ENCODE measurements at regions not wholly inside any gene's neighbourhood (a gene's known extent, or its start where the extent isn't known, plus 50 kb on each side); places are given as distances from the start of the nearest gene placed in this dataset.
A peak's percentile ranks its signal among the peaks of the same experiment; 100 is the strongest.
"Not testable (repeated sequence)": the region's sequence is repeated elsewhere in the genome, so short reads cannot be mapped to it uniquely, and the experiment has no call there.

DNA sequence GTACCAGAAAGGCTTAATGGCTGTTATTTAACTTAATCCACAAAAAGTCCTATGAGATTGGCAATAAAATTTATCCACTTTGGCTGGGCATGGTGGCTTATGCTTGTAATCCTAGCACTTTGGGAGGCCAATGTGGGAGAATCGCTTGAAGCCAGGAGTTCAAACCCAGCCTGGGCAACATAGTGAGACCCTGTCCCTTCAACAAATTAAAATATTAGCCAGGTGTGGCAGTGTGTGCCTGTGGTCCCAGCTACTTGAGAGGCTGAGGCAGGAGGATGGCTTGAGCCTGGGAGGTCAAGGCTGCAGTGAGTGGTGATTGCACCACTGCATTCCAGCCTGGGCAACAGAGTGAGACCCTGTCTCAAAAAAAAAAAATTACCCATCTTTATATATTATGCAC is 193.4 kb upstream of the GATA6 start:
- not testable (repeated sequence) for DNase-seq; H3K27me3 Mint-ChIP-seq; H3K4me1 Mint-ChIP-seq; H3K36me3 Mint-ChIP-seq; H3K27ac Mint-ChIP-seq; H3K4me3 Mint-ChIP-seq; H3K9me3 Mint-ChIP-seq; ATAC-seq (replicated peaks)

DNA sequence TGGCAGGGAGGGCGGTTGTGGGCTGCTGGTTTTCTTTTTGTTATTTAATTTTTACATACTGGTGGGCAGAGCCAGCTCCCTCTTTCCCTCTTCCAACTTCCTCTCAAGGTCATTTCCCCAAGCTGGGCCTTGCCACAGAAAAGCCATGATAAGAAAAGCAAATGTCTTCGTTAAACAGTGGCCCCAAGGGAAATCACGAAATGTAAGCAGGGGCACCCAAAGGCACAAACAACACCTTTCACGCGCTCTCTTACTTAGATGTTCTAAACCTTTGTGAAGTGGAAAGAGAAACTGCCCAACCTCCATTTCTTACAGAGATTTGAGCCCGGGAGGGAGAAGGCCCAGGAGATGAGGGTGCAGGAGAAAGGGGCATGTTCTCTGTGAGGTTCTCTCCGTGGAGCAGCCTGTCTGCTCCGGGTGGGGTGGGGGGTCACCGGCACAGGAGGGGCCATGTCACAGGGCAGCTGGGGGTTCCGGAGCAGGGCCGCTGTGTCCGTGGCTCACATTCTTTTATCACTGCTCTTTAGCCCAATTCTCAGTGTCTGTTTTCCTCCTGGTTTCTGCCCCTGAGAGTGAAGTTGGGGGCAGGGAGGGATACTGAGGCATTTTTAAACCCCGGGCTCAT is 190.7 kb upstream of the GATA6 start:
- Mint-ChIP-seq H3K27ac (no peak overlapping the region), H3K4me3 (no peak overlapping the region), H3K4me1 (no peaks in the 10 kb centered on the region), H3K27me3 (no peaks in the 10 kb centered on the region), H3K9me3 (peaks cover 0 to 3% of the 10 kb centered on the region in 2 donors), H3K36me3 (no peaks in the 10 kb centered on the region)
- DNase-seq (no peak), ATAC-seq (replicated peaks) (no peak)

DNA sequence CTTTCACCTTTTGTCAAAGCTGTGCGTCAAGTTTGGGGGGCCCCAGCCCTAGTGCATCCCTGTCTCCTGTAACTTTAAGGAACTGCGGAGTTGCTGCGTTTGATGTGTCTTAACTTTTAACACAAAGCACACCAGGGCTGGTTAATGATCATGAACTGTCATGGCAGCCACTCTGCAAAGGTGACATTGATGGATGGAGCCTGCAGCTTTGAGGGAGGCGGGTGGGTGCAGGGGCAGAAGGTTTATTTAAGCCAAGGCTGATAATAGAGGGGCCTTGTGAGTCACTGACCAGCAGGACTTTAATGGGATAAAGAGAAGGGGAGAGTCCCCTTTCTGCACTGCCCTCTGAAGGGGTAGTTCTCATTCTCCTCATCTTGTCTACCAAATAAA is 190.2 kb upstream of the GATA6 start:
- DNase-seq (no peak), ATAC-seq (replicated peaks) (no peak)
- Mint-ChIP-seq H3K36me3 (no peaks in the 10 kb centered on the region), H3K4me1 (no peaks in the 10 kb centered on the region), H3K4me3 (no peak overlapping the region), H3K27me3 (no peaks in the 10 kb centered on the region), H3K27ac (no peak overlapping the region), H3K9me3 (peaks cover 0 to 3% of the 10 kb centered on the region in 2 donors)

DNA sequence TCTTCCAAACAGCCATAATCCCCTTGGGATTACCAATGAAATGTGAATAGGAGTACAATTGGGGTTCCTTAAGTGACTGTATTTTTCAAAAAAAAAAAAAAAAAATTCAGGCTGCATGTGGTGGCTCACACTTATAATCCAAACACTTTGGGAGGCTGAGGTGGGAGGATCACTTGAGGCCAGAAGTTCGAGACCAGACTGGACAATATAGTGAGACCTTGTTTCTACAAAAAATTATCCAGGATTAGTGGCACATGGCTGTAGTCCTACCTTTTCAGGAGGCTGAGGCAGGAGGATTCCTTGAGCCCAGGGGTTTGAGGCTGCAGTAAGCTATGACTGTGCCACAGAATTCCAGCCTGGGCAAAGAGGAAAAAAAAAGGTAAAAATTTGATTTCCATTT is 189.6 kb upstream of the GATA6 start:
- H3K27me3 Mint-ChIP-seq = no peaks in the 10 kb centered on the region
- H3K4me3 Mint-ChIP-seq = no peak overlapping the region
- no peaks in the 10 kb centered on the region for H3K36me3 Mint-ChIP-seq
- no peak overlapping the region for H3K27ac Mint-ChIP-seq
- ATAC-seq (replicated peaks) (no peak), DNase-seq (no peak)
- H3K9me3 Mint-ChIP-seq = peaks cover 0 to 3% of the 10 kb centered on the region in 2 donors
- no peaks in the 10 kb centered on the region for H3K4me1 Mint-ChIP-seq

DNA sequence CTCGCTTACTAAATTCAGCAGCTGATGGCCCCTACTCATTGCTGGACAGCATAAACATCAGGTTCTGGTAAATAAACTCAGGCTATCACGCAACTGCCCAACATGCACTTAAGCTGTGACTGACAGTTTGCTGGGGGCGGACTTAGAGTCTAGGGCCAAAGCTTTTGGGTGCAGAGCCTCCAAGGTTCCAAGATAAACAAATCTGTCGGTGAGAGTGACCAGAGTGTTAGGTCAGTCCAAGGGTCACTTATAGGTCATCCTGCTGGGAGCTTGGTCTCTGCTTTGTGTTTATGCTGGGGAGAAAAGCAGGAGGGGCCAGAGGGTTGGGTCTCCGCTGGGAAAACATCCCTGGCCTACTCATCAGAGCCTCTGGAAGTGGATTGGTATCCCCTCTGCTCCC is 188.6 kb upstream of the GATA6 start:
- Mint-ChIP-seq H3K36me3 (no peaks in the 10 kb centered on the region), H3K4me3 (no peak overlapping the region), H3K27me3 (no peaks in the 10 kb centered on the region), H3K4me1 (no peaks in the 10 kb centered on the region), H3K9me3 (peaks cover 0 to 3% of the 10 kb centered on the region in 2 donors), H3K27ac (no peak overlapping the region)
- DNase-seq (no peak), ATAC-seq (replicated peaks) (no peak)

DNA sequence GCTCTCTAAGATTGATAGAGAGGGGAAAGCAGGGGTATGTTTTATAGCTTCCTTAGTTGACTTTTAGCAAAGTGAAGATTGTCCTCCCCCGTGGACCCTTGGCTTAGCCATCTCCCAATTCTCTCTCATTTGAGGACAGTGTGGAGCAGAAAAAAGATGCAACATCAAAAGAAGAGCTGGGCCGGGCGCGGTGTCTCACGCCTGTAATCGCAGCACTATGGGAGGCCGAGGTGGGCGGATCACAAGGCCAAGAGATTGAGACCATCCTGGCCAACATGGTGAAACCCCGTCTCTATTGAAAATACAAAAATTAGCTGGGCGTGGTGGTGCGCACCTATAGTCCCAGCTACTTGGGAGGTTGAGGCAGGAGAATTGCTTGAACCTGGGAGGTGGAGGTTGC is 187.9 kb upstream of the GATA6 start:
- not testable (repeated sequence) for H3K27ac Mint-ChIP-seq; DNase-seq; H3K36me3 Mint-ChIP-seq; H3K9me3 Mint-ChIP-seq; H3K4me1 Mint-ChIP-seq; H3K4me3 Mint-ChIP-seq; H3K27me3 Mint-ChIP-seq; ATAC-seq (replicated peaks)

DNA sequence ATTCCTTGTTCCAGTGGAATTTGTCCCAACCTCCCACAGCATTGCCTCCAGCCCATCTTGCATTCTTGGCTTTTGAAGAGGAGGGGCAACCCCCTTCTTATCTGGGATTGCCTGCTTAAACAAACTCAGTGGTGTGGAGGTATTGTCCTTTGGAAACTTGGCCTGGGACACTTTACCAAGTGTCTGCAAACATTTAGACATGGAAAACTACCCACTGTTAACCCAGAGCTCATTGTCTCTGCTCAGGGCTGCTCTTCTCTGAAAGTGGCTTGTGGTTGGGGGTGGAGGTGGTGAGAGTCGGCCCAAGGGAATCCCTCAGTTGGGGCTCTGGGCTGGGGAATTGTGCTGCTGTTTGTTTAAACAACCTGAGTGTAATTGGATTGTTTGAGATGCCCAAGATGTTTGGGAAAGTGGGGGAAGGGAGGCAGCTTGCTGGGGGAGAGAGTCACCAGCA is 178.3 kb upstream of the GATA6 start:
- DNase-seq (no peak), ATAC-seq (replicated peaks) (no peak)
- Mint-ChIP-seq H3K4me1 (no peaks in the 10 kb centered on the region), H3K27ac (no peak overlapping the region), H3K27me3 (peaks cover 0 to 11% of the 10 kb centered on the region in 2 donors), H3K36me3 (no peaks in the 10 kb centered on the region), H3K4me3 (no peak overlapping the region), H3K9me3 (no peaks in the 10 kb centered on the region)

DNA sequence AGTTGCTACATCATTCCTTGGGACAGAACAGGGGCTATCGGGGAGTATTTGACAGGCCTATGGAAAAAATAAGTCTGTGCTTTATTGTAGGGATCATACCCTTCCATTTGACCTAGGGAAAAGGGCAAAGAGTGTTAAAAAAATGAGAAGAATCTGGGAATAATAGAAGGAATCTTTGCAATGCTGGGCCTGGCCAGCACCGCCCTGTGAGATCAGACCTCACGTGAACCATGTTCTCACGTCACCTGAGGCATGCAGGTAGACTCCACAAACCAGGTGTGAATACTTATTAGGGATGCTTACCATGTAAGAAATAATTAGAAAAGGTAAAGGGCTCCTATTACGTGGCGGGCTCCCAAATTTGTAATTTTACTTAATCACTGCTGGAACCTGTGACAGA is 177.5 kb upstream of the GATA6 start:
- H3K9me3 Mint-ChIP-seq = no peaks in the 10 kb centered on the region
- H3K4me1 Mint-ChIP-seq = no peaks in the 10 kb centered on the region
- no peak overlapping the region for H3K4me3 Mint-ChIP-seq
- peaks cover 0 to 11% of the 10 kb centered on the region in 2 donors for H3K27me3 Mint-ChIP-seq
- no peaks in the 10 kb centered on the region for H3K36me3 Mint-ChIP-seq
- H3K27ac Mint-ChIP-seq = no peak overlapping the region
- DNase-seq (no peak), ATAC-seq (replicated peaks) (no peak)

DNA sequence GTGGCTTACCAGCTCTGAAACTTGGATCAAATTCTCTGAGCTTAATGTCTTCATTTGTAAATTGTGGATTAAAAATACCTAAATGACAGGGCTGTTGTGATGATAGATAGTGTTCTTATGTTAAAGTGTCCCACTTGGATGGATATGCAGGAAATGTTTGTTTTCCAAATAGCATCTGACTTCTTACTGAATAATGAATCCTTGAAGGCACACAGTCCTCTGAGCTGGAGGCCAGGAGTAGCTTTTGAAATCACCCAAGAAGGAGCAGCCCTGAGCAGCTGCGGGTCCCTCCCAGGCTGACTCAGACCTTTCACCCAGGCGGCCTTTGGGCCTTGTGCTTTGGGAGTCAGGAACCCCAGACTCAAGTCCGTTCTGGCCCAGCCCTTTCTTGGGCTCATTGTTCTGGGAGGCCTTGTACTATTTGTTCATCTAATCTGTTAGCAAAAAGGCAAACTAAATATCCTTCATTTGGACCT is 173.0 kb upstream of the GATA6 start:
- DNase-seq = no peak
- Mint-ChIP-seq H3K4me1 (peaks cover 3 to 5% of the 10 kb centered on the region in 2 donors), H3K36me3 (no peaks in the 10 kb centered on the region), H3K4me3 (no peak overlapping the region), H3K27ac (no peak overlapping the region), H3K9me3 (no peaks in the 10 kb centered on the region), H3K27me3 (peaks cover 6 to 11% of the 10 kb centered on the region in 2 donors)
- ATAC-seq (replicated peaks) = no peak

DNA sequence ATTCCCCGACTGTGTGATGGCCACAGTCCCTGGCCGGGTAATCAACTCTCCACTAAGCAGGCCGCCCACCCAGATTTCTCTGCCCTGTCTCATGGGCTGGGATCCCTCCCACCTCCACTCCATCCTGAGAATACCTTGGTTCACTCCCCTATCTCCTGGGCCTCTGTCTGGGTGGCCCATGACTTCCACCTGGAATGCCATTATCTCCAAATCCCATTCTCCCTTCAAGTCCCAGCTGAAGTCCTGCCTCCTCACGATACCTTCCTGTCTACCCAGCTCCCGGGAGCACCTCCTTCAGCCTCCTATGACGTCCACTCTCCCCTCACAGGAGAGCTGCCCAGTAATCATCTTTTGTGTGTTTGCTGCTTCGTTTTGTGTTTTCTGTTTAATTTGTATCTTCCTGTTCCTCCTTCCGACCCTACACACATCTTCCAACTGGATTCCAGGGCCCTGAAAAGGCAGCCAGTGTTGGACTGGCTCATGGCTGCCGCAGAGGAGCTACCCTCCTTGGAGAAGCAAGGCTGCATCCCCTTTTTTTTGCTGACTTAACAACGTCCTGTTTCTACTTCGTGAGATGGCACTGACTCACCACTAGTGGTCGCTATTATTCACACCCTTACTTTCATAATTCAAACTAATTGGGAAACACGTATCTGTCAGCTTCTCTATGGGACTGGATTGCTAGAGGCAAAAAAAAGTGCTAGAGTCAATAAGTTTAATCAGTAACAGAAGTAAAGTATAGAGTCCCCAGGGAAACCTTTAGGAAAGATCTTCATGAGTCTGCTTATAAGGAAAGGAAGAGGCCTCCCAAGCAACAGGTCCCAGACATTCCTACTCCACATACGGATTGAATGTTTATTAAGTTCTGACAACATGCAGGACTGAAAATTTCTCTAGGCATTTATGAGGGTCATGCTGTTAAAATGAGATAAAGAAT is 171.9 kb upstream of the GATA6 start:
- DNase-seq (no peak), ATAC-seq (replicated peaks) (peak; percentile 61 to 70)
- Mint-ChIP-seq H3K9me3 (peaks cover 0 to 1% of the 10 kb centered on the region in 2 donors), H3K27ac (no peak overlapping the region), H3K4me1 (peaks cover 3 to 5% of the 10 kb centered on the region in 2 donors), H3K36me3 (no peaks in the 10 kb centered on the region), H3K27me3 (peaks cover 4 to 6% of the 10 kb centered on the region in 2 donors), H3K4me3 (no peak overlapping the region)

DNA sequence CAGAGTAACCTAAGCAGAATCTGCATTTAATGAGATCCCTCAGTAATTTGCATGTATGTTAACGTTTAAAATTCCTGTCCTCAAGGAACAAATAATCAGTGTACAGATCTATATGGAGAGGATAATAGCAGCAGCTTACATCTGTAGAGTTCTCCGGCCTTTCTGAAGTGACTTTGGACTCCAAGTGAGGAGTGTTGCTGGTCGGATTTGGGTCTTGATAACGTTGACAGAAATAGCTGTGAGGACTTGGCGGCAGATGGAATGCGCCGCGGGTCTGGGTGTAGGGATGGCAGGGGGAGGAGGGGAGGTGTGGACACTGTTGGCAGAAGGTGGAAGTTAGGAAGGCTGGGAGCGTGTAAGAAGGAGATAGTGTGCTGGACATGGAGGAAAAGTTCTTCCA is 170.9 kb upstream of the GATA6 start:
- ATAC-seq (replicated peaks) = no peak
- Mint-ChIP-seq H3K36me3 (no peaks in the 10 kb centered on the region), H3K4me3 (no peak overlapping the region), H3K4me1 (peaks cover 3 to 5% of the 10 kb centered on the region in 2 donors), H3K27ac (no peak overlapping the region), H3K9me3 (peaks cover 0 to 1% of the 10 kb centered on the region in 2 donors), H3K27me3 (peaks cover 4 to 6% of the 10 kb centered on the region in 2 donors)
- DNase-seq = no peak

DNA sequence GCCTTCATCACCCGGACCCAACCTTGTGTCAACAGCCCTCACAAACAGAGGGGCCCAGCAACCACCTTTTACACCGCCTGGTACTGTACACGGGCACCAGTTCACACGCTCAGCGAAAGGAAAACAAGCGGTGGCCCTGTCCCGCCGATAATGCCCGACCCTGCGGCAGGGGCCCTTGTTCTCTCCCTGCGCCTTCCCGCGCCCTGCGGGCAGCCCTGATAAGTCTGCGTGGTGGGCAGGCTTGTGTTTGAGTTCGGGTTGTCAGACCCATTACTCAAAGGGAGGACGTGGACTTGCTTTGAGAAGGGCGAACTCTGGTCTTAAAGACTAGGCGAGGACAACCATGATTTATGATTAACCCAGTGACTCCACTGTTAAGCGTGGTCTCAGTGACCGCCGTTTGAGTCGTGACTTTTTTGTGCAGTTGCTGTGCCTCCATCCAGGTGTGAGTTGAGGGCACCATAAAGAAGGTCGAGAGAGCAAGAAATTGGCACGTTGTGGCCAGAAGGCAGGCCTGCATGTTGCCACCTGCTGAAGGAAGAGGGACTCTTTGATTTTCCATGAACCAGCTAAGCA is 167.4 kb upstream of the GATA6 start:
- Mint-ChIP-seq H3K27ac (no peak overlapping the region), H3K27me3 (peaks cover 4 to 6% of the 10 kb centered on the region in 2 donors), H3K4me1 (peaks cover 3 to 5% of the 10 kb centered on the region in 2 donors), H3K36me3 (no peaks in the 10 kb centered on the region), H3K9me3 (peaks cover 0 to 1% of the 10 kb centered on the region in 2 donors), H3K4me3 (no peak overlapping the region)
- ATAC-seq (replicated peaks) = no peak
- no peak for DNase-seq

DNA sequence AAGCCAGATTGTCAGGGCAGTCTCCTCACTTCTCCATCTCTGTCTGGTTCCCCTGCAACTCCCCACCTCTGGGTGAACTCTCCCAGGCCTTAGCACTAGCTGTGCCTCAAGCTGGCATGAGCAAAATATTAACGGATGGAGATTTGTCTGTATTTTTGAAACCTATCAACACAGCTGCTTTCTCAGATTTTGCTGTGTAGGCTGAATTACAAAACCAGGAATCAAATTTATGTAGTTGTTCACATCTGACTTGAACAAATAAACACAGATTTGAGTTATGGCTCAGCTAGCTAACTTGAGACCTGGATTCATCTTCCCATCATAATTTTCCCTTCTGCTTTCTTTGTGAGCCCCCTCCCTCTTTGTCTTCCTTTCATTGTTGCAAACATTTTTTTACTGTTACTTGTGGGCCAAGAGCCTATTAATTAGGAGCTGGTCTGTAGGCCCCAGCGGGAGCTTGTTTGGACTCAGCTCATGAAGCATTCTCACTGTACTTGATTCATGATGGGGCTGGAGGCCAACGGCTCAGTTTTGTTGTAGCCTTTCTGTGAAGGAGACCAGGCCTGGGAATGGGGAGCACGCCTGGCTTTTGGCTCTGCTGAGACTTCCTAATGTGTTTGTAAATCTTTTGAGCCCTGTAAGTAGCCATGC is 164.1 kb upstream of the GATA6 start:
- no peak for DNase-seq
- no peaks in the 10 kb centered on the region for H3K36me3 Mint-ChIP-seq
- ATAC-seq (replicated peaks) = no peak
- H3K4me1 Mint-ChIP-seq = no peaks in the 10 kb centered on the region
- peaks cover 4 to 10% of the 10 kb centered on the region in 2 donors for H3K9me3 Mint-ChIP-seq
- H3K27ac Mint-ChIP-seq = no peak overlapping the region
- H3K27me3 Mint-ChIP-seq = no peaks in the 10 kb centered on the region
- no peak overlapping the region for H3K4me3 Mint-ChIP-seq

DNA sequence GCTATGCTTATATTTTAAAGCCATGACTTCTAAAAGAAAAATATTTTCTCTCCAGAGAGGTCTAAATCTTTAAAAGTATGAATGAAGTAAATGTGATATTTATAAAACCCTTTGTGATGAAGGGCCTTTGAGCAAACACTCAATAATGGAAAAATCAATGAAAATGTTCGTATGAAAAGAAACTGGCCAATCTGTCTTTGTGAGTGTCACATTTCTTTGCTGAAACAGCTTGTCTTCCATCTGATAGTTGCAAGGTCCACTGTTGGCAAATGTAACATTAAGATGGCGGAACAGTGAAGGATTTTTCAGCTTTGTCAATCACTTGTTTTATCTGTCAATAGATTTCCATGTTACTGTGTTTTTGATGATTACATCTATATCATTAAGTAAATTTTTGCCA is 162.9 kb upstream of the GATA6 start:
- ATAC-seq (replicated peaks) (no peak), DNase-seq (no peak)
- H3K9me3 Mint-ChIP-seq = peaks cover 6 to 13% of the 10 kb centered on the region in 2 donors
- H3K36me3 Mint-ChIP-seq = no peaks in the 10 kb centered on the region
- H3K27me3 Mint-ChIP-seq = no peaks in the 10 kb centered on the region
- H3K27ac Mint-ChIP-seq = no peak overlapping the region
- no peak overlapping the region for H3K4me3 Mint-ChIP-seq
- H3K4me1 Mint-ChIP-seq = no peaks in the 10 kb centered on the region
